GM19452 (cell line): ENCODE measurements at regions not wholly inside any gene's neighbourhood (a gene's known extent, or its start where the extent isn't known, plus 50 kb on each side); places are given as distances from the start of the nearest gene placed in this dataset.
A peak's percentile ranks its signal among the peaks of the same experiment; 100 is the strongest.
"Not testable (repeated sequence)": the region's sequence is repeated elsewhere in the genome, so short reads cannot be mapped to it uniquely, and the experiment has no call there.

Source experiments
- ATAC-seq: cut with Tn5 transposase; IDR thresholded peaks from one replicate; pipeline ENCODE4 v1.9.1; 2021; ENCODE audit not compliant: unreplicated experiment

DNA sequence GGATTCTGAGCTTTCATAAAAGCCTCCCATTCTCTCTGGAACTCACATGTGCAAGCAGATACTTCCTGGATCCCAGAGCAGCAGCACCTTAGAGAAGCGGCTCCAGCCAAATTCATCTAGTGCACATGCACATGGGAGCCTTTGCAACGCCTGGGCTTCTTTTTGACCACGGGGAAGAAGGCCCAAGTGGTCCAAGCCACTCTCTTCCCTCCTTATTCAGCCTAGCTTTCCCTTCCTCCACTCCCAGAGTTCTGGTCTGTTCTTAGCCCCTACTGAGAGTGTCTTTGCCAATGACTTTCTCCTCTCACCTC is 118.7 kb downstream of the ZNF365 start:
- ATAC-seq, result no peak

GRCh38 chr10:62496925-62497324 is 122.8 kb downstream of the ZNF365 start:
- no peak for ATAC-seq

DNA sequence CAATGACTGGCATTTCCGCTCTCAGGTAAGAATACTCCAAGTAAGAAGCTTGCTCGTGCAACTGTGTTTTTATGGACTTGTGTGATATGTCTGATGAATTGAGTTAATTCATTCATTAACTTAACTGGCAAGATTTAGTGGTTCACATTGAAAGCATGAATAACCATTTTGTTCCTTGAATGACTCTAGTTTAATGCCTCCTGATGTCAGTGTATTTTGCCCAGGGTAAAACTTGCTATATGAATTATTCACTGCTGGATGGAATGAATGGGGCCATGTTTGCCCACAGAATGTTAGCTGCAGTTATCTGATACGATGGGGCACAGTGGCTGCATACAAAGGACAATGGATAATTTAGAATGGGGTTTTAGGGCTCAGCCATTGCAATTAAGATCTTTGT is 124.1 kb downstream of the ZNF365 start:
- ATAC-seq, result no peak

GRCh38 chr10:62500116-62500515 is 125.9 kb downstream of the ZNF365 start:
- not testable (repeated sequence) for ATAC-seq

DNA sequence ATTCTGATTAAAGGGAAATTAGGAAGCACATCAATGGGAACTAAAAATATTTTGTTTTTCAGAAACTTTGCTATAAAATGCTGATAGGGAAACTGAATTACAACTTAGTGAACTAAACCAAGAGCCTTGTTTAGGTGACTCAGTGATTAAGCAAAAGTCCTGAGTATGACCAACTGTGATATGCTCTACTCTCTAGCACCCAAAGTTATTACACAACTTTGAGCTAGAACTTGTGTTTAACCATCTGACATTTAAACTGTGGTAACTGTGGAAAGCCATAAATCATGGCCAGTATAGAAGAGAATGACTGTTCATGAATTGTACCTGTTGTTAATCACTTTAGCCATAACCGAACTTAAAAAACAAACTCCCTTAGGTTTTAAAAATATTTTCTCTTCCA is 127.4 kb downstream of the ZNF365 start:
- ATAC-seq, result no peak

DNA sequence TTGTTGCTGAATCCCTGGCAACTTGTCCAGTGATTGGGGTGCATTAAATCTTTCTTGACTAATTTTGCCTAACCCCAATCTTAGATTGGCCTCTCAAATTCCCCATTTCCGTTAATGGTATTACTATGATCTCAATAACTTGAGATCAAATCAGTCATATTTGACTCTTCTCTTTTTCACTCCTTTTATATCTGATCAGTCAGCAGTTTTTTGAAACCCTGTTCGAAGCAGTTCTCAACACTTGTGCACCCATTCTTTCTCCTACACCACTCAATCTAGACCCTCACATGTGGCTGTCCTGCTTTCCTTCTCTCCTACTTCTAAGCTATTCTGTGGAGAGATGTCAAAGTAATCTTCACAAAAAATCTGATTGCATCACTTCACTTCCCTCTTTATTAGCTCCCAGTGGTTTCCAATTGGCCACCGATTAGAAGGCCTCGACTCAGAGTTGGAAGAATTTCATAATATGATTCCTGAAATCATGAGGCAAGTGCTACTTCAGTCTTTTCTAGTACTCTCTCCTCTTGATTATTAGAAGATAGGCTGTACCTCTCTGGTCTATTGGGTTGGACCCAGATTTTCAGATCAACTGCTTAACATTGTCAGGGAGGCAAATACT is 128.9 kb downstream of the ZNF365 start:
- ATAC-seq, result no peak

DNA sequence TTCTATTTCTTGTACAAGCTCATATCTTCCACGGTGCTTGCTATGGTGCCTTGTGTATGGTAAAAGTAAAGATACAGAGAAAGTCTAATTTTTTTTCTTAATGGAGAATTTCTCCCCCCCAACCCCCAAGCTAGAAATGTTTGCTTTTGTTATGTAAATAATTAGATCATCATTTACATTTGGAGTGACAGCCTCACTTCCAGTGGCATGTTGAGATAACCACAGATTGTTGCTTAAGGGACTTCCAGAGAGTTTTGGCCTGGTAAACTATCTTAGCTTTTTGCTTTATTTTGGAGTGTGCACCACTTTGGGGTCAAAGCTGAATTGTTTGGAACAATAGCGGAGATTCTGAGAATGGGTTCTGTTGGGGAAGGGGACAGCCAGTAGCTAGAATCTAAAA is 129.7 kb downstream of the ZNF365 start:
- no peak for ATAC-seq

- no peak for ATAC-seq
Measured at GRCh38 chr10:62506371-62506770, 132.2 kb downstream of the ZNF365 start.

DNA sequence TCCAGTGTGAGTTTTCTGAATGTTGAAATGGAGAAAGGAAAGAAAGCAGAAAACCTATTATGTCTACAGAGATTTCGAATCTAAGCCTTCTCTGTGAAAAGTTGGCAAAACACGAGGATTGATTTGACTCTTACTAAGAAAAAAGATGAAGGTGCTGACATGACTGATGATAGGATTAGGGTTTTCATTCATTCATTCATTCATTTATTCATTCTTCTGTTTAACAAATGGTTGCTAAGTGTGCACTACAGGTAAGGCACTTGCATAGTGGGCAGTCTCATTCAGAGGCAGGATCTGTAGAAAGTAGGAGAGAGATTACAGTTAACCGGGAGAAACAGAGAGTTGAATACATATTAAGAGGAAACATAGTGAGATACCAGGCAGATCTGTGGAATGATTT is 137.1 kb downstream of the ZNF365 start:
- no peak for ATAC-seq

GRCh38 chr10:62511656-62512055 is 137.5 kb downstream of the ZNF365 start:
- peak; percentile 85 for ATAC-seq

GRCh38 chr10:62512732-62513475 is 138.7 kb downstream of the ZNF365 start:
- no peak for ATAC-seq

DNA sequence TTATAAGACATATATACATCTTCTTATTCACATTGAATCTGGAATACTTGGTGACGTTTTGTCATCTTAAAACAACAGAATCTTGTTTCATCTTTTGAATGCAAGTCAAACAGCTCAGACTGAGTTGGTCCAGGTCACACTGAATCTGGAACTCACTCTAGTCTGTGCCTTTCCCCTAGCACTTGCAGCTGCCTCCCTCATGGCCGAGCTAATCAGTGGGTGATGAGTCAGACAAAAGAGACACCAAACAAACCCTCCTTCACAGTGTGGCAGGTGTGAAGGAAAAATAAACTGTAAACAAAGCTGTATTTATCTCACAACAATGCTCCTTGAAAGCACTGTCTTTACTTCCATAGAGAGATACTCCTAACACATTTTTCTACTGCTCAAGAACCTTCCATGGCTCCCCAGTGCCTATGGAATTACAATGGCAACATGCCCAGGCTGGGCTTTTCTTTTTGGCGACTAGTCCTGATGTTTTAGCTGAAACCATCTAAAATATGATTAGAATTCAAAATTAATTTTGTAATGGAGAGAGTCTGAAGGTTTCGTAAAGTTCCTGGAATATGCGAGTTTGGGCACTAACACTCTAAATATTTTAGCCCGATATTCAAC is 140.0 kb downstream of the ZNF365 start:
- ATAC-seq, result no peak

DNA sequence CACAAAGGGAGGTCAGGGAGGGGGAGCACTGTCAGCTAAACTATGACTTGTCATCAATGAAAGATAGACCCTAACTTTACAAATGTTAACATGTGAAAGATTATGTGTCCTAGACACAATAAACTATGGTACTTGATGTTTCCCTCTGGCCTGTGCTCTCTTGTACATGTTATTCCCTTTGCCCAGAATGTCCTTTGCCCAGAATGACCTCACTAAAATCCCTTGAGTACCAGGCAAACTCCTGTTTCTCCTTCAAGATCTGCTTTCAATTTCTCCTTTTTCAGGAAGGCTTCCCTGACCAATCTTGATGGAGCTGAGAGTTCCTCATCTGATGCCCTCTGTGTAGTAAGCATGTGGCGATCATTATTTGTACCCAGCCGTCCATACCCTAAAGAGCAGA is 143.1 kb downstream of the ZNF365 start:
- ATAC-seq, result no peak

DNA sequence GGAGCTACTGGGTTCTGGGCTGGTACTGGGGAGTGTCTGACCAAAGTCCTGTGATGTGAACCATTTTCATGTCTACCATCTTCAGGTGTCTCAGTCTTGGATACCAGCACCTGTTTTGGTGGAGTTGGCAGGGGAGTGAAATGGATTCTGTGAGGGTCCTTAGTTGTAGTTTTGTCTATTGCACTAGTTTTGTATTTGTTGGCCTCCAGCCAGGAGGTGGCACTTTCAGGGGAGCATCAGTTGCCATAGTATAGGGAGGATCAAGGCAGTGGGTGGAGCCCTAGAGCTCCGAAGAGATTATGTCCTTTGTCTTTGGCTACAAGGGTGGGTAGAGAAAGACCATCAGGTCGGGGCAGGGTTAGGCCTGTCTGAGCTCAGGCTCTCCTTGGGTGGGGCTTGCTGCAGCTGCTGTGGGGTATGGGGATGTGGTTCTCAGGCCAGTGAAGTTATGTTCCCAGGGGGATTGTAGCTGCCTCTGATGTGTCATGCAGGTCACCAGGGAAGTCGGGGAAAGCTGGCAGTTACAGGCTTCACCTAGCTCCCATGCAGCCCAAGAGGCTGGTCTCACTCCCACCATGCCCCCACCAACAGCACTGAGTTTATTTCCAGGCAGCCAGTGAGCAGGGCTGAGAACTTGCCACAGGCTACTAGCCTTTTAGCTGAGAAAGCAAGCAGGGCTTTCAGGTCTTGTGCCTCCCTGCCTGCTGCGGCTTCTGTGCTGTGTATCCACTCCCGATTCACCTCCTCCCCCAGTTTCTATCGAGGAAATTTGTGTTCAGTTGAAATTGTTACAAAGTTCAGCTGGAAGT is 153.1 kb downstream of the ZNF365 start:
- ATAC-seq, result peak; percentile 58

- ATAC-seq, result peak; percentile 94
Measured at GRCh38 chr10:62528441-62528840, 154.3 kb downstream of the ZNF365 start.

DNA sequence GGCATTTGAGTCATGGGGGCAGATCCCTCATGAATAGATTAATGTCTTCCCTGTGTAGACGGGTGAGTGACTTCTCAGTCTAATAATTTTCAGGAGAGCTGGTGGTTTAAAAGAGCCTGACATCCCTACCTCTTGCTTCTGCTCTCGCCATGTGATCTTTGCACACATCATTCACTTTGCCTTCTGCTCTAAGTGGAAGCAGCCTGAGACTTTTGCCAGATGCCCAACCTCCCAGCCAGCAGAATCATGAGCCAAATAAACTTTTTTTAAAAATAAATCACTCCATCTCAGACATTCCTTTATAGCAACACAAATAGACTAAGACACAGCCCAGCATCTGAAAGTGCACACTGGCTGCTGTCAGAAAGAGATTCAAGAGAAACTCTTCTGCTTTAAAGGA is 155.2 kb downstream of the ZNF365 start:
- no peak for ATAC-seq

- no peak for ATAC-seq
Measured at GRCh38 chr10:62534031-62534430, 159.9 kb downstream of the ZNF365 start.

GRCh38 chr10:62538606-62539005 is 164.4 kb downstream of the ZNF365 start:
- no peak for ATAC-seq

DNA sequence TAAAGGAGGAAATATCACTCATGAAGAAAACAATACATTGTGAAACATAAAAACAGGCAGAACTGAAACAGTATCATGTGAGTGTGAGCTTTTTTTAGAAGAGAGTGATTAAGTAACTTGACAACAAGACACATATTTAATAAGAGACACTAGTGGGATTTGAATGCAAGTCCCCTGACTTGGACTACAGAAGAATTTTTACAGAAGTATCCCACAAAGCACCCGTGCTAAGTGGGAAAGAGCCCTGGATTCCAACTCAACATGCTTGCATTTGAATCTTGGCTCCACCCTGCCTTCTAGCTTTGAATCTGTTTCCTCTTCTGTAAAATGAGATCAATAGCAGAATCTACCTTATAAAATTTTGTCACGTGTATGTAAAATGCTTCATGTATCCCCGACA is 166.2 kb downstream of the ZNF365 start:
- no peak for ATAC-seq

DNA sequence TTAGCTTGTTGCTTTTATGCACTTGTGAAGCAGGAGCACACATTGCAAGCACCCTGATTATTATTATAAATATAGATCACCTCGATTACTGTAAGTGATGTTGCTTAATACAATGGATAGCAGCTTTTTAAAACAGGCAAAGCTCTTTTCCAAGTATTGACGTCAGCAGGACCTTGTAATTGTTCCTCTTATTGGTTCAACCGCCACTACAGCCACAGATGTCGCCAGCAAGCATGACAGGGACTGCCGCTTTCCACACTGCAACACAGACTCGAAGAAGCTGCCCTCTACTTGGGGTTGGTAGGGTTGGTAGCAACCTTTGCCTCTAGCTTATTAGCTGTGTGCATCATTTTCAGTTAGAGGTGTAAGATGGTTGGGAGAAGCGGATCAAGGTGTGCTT is 167.6 kb downstream of the ZNF365 start:
- ATAC-seq, result no peak

- no peak for ATAC-seq
Measured at GRCh38 chr10:62543571-62544355, 169.6 kb downstream of the ZNF365 start.
